ENCODE measurements at regions not wholly inside any gene's neighbourhood (a gene's known extent, or its start where the extent isn't known, plus 50 kb on each side); places are given as distances from the start of the nearest gene placed in this dataset.

DNA sequence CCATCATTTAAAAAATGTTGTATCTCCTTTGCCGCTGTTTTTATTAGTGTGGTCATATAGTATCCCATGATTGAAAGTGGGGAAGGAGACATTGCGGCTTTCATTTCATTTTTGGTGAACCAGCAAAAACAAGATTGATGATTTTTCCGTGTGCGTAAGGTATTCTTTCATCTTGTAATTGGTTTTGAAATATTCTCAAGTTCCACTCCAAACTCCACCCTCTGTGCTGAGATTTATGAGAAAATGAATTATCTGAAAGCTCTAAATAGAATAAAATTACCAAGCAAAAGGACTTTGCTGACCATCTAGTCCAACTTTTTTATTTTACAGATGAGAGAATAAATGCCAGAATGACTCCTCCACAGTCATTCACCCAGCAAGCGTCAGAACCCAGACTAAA lies 103.1 kb upstream of the MPDZ start:
- Mint-ChIP-seq H3K27ac (peak overlapping the region; percentile 21), H3K27me3 (ENCODE audit: low read depth) (no peaks in the 10 kb centered on the region), H3K4me1 (peaks cover 21% of the 10 kb centered on the region), H3K9me3 (peaks cover 26% of the 10 kb centered on the region), H3K36me3 (peaks cover 14% of the 10 kb centered on the region), H3K4me3 (no peak overlapping the region)
- TF ChIP-seq, protein P1, sequence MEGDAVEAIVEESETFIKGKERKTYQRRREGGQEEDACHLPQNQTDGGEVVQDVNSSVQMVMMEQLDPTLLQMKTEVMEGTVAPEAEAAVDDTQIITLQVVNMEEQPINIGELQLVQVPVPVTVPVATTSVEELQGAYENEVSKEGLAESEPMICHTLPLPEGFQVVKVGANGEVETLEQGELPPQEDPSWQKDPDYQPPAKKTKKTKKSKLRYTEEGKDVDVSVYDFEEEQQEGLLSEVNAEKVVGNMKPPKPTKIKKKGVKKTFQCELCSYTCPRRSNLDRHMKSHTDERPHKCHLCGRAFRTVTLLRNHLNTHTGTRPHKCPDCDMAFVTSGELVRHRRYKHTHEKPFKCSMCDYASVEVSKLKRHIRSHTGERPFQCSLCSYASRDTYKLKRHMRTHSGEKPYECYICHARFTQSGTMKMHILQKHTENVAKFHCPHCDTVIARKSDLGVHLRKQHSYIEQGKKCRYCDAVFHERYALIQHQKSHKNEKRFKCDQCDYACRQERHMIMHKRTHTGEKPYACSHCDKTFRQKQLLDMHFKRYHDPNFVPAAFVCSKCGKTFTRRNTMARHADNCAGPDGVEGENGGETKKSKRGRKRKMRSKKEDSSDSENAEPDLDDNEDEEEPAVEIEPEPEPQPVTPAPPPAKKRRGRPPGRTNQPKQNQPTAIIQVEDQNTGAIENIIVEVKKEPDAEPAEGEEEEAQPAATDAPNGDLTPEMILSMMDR (IDR thresholded peaks at IDR 0.05; ENCODE audit: unreplicated experiment) = no peak
- no peak for DNase-seq (ENCODE audit: low spot score in 2 of 2, unreplicated experiment in 2 of 2)

- Mint-ChIP-seq H3K4me1 (peaks cover 28% of the 10 kb centered on the region), H3K27ac (no peak overlapping the region), H3K36me3 (peaks cover 12% of the 10 kb centered on the region), H3K4me3 (no peak overlapping the region), H3K9me3 (peaks cover 24% of the 10 kb centered on the region), H3K27me3 (ENCODE audit: low read depth) (no peaks in the 10 kb centered on the region)
- TF ChIP-seq, protein P1 (IDR thresholded peaks at IDR 0.05; ENCODE audit: unreplicated experiment) = no peak
- no peak for DNase-seq (ENCODE audit: low spot score in 2 of 2, unreplicated experiment in 2 of 2)
Measured at GRCh38 chr9:13380903-13381302, 101.4 kb upstream of the MPDZ start.

DNA sequence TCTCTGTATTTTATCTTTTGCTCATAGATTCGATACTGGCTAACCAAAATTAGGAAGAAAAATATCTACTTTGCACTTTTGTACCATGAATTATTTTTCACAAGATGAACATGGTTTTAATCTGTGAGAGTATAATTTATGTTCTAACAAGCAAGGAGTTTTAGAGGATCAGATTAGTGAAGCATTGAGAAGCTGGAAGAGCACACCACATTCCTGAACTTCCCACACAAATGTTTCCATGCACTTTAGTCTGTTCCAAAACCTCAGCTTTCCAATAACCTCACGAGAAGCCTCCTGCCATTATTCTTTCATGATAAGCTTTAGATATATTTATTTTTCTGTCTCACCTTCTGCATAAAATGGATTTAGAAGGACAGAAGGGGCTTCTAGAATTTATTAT lies 98.7 kb upstream of the MPDZ start:
- H3K27me3 Mint-ChIP-seq (ENCODE audit: low read depth) = no peaks in the 10 kb centered on the region
- no peak for DNase-seq (ENCODE audit: low spot score in 2 of 2, unreplicated experiment in 2 of 2)
- H3K9me3 Mint-ChIP-seq = peaks cover 9% of the 10 kb centered on the region
- peaks cover 28% of the 10 kb centered on the region for H3K4me1 Mint-ChIP-seq
- no peaks in the 10 kb centered on the region for H3K36me3 Mint-ChIP-seq
- TF ChIP-seq, protein P1 (IDR thresholded peaks at IDR 0.05; ENCODE audit: unreplicated experiment) = no peak
- no peak overlapping the region for H3K4me3 Mint-ChIP-seq
- H3K27ac Mint-ChIP-seq = peak overlapping the region; percentile 76

GRCh38 chr9:13377171-13377925 lies 97.9 kb upstream of the MPDZ start:
- H3K27me3 Mint-ChIP-seq (ENCODE audit: low read depth) = no peaks in the 10 kb centered on the region
- H3K36me3 Mint-ChIP-seq = no peaks in the 10 kb centered on the region
- no peak for DNase-seq (ENCODE audit: low spot score in 2 of 2, unreplicated experiment in 2 of 2)
- no peak overlapping the region for H3K4me3 Mint-ChIP-seq
- peak overlapping the region; percentile 55 for H3K27ac Mint-ChIP-seq
- TF ChIP-seq, protein P1 (IDR thresholded peaks at IDR 0.05; ENCODE audit: unreplicated experiment) = no peak
- H3K9me3 Mint-ChIP-seq = peaks cover 5% of the 10 kb centered on the region
- H3K4me1 Mint-ChIP-seq = peaks cover 21% of the 10 kb centered on the region

DNA sequence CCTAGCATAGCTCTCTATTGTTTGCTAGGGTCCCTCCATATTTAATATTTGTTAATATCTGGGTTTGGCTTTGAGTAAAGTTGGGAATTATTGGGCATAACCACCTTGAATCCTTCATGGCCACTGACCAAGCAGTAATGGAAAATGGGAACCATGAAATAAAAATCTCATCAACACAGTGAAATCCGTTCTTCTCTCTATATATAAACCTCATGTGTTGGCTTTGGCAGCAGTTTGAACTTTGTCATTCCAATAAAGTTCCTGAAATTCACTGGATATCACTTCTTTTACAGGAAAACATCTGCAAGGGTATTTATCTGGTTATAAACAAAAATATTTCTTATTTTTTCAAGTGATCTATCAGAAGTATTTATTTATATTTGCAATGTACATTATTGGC lies 93.0 kb upstream of the MPDZ start:
- no peaks in the 10 kb centered on the region for H3K27me3 Mint-ChIP-seq (ENCODE audit: low read depth)
- H3K4me1 Mint-ChIP-seq = peaks cover 14% of the 10 kb centered on the region
- TF ChIP-seq, protein P1 (IDR thresholded peaks at IDR 0.05; ENCODE audit: unreplicated experiment) = no peak
- no peak overlapping the region for H3K27ac Mint-ChIP-seq
- H3K9me3 Mint-ChIP-seq = peaks cover 5% of the 10 kb centered on the region
- no peak overlapping the region for H3K4me3 Mint-ChIP-seq
- DNase-seq (ENCODE audit: low spot score in 2 of 2, unreplicated experiment in 2 of 2) = no peak
- H3K36me3 Mint-ChIP-seq = no peaks in the 10 kb centered on the region
